Right lobe of liver (tissue), 4 donors: ENCODE measurements at regions not wholly inside any gene's neighbourhood (a gene's known extent, or its start where the extent isn't known, plus 50 kb on each side); places are given as distances from the start of the nearest gene placed in this dataset.

Source experiments
- CTCF ChIP-seq, 4 donors: fragments of 200-600 bp in 3 of 4; fragments of 450-650 bp in 1 of 4; IDR thresholded peaks; one replicate each; pipeline versions ENCODE4 v1.5.1 to v1.8.0; 2016 to 2022; ENCODE audit warnings: antibody characterized with exemption in 4 of 4, mild to moderate bottlenecking in 2 of 4
- POLR2A ChIP-seq: fragments of 450-650 bp; IDR thresholded peaks from one replicate; pipeline ENCODE4 v1.6.1; 2017; ENCODE audit warnings: antibody characterized with exemption, mild to moderate bottlenecking
- donor health status: DM: no; HTN: no; CAD: no.
- donor health status: DM: no; HTN: no; CAD: no.
- donor health status: DM: no; HTN: yes; CAD: no.

- TF ChIP-seq CTCF (IDR thresholded peaks at IDR 0.05): no peak
- no peak for TF ChIP-seq POLR2A
These were observed 804.6 kb downstream of the SLITRK6 start for GRCh38 chr13:84994582-84994981.
